Aorta (tissue), 5 donors: ENCODE measurements at regions not wholly inside any gene's neighbourhood (a gene's known extent, or its start where the extent isn't known, plus 50 kb on each side); places are given as distances from the start of the nearest gene placed in this dataset.

Experiments used
- ATAC-seq: fragments of 200-7000 bp; cut with Tn5 transposase; one replicate; pipeline ENCODE4 v1.9.1; 2022; ENCODE audit warnings: moderate library complexity; ENCODE audit not compliant: low FRiP score
- DNase-seq, 2 donors: peaks; one replicate each; pipeline ENCODE4 v3.0.0-alpha.2; 2020
- H3K27ac ChIP-seq, 2 donors: one replicate each; pipeline ENCODE4 v1.5.1; 2013; ENCODE audit warnings: low read length in 2 of 2, mild to moderate bottlenecking in 2 of 2, moderate library complexity in 2 of 2, control low read depth in 1 of 2, inconsistent platforms in 1 of 2, low read depth in 1 of 2
- H3K27me3 ChIP-seq, 2 donors: one replicate each; pipeline ENCODE4 v1.6.1; 2013; ENCODE audit warnings: control low read depth in 1 of 2, low read length in 1 of 2, mild to moderate bottlenecking in 1 of 2, moderate library complexity in 1 of 2; ENCODE audit not compliant: insufficient read depth in 2 of 2, control insufficient read depth in 1 of 2
- H3K36me3 ChIP-seq, 2 donors: one replicate each; pipeline ENCODE4 v1.6.1; 2013; ENCODE audit warnings: control low read depth in 1 of 2, low read length in 1 of 2, mild to moderate bottlenecking in 1 of 2; ENCODE audit not compliant: insufficient read depth in 2 of 2, control insufficient read depth in 1 of 2
- H3K4me1 ChIP-seq, 2 donors: one replicate each; pipeline ENCODE4 v1.6.1; 2013; ENCODE audit warnings: low read length in 2 of 2, control low read depth in 1 of 2, mild to moderate bottlenecking in 1 of 2, moderate library complexity in 1 of 2; ENCODE audit not compliant: insufficient read depth in 2 of 2, control insufficient read depth in 1 of 2
- H3K4me3 ChIP-seq, 2 donors: one replicate each; pipeline ENCODE4 v1.5.1; 2013; ENCODE audit warnings: low read length in 2 of 2, control low read depth in 1 of 2, mild to moderate bottlenecking in 1 of 2
- H3K9me3 ChIP-seq: one replicate; pipeline ENCODE4 v1.6.1; 2013; ENCODE audit warnings: mild to moderate bottlenecking, low read length; ENCODE audit not compliant: control insufficient read depth
- WGBS, 2 donors: extraction: QIAGEN DNeasy Blood & Tissue Kit; methylation state at CpG; one replicate each; pipeline ENCODE4 v1.1.7; 2013; 5-methylcytosine and 5-hydroxymethylcytosine counted together
- intact Hi-C, 2 donors: fragments of 100-400 bp; cut with DNase I; formaldehyde crosslinking; loops; one replicate each; pipeline versions ENCODE4 v1.14.2 to v1.15.0; 2022
- donor health status: healthy with polysubstance abuse.
- donor health status: Bipolar disorder and iron deficiency.
- donor health status: DM: no; HTN: no; CAD: no.
- donor health status: DM: no; HTN: no; CAD: no.
- donor health status: DM: yes; HTN: yes; CAD: no.

DNA sequence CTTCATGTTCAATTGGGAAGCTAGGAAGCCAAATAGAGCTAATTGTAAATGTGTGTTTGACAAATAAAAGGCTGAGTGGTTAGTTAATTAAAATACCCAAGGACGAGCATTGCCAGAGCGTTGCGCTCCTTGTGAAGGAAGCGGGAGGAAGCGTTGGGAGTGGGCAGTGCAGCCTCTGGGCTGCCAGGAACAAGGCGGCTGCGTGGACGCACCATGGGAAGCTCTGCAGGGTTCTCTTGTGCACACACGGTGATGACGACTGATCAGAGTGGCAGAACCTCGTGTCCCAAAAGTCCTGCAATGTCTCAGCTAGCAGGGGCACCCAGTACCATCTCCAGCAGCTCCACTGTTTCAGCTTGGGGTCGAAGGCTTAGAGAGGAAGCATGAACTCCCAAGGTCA is 546.6 kb upstream of the TMEM132C start:
- DNase-seq: no peak
- intact Hi-C loops: no loop called here
- Histone ChIP-seq H3K9me3 (no peaks in the 10 kb centered on the region), H3K27me3 (no peaks in the 10 kb centered on the region), H3K36me3 (no peaks in the 10 kb centered on the region), H3K27ac (no peak overlapping the region), H3K4me1 (no peaks in the 10 kb centered on the region), H3K4me3 (no peak overlapping the region)
- WGBS, 2 donors: 93 to 94% methylated on average over 12 of the region's 12 CpGs
- no peak for ATAC-seq

DNA sequence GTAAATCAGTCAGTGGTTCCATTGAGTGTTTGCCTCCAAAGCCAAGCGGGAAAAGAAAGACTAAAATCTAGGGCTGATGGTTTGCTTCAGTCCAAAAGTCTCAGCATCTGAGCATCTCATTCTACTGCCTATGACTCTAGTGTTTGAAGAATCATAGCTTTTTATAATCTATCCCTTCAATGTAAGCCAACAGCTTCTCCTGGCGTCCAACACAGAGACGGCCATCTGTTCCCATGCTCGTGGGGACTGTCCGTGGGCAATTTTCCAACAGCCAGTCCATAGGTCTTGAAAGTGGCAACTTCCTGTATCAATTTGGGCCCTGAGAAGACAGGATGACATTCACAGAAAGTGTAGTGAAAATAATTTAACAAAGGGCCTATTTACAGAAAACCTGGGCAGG is 544.4 kb upstream of the TMEM132C start:
- DNase-seq (no peak), ATAC-seq (no peak)
- no peak overlapping the region for H3K4me3 ChIP-seq
- no peaks in the 10 kb centered on the region for H3K9me3 ChIP-seq
- H3K27me3 ChIP-seq: no peaks in the 10 kb centered on the region
- H3K4me1 ChIP-seq: no peaks in the 10 kb centered on the region
- H3K36me3 ChIP-seq: no peaks in the 10 kb centered on the region
- WGBS, 2 donors: 83 to 87% methylated on average over 5 of the region's 5 CpGs
- intact Hi-C loops: no loop called here
- no peak overlapping the region for H3K27ac ChIP-seq

DNA sequence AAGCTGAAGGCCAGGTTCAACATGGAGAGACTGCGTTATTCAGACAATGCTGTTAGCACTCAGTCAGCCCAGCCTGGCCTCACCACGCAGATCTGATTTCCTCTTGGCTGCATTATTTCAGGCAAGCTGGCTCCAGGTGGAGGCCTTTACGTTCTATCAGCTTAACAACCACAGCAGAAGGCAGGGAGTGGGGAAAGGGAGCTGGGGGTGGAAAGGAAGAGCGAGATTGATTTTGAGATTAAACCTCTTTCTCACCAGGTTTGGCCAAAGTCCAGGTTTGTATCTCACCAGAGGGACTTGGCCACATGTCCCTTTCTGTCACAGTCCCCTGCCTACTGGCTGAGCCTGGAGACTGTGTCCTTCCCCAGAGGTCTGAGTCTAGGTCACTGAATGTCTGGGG is 543.7 kb upstream of the TMEM132C start:
- Histone ChIP-seq H3K9me3 (no peaks in the 10 kb centered on the region), H3K4me3 (no peak overlapping the region), H3K27me3 (no peaks in the 10 kb centered on the region), H3K27ac (no peak overlapping the region), H3K36me3 (no peaks in the 10 kb centered on the region), H3K4me1 (no peaks in the 10 kb centered on the region)
- intact Hi-C loops: no loop called here
- no peak for ATAC-seq
- WGBS, 2 donors: 74 to 77% methylated on average over 4 of the region's 4 CpGs
- no peak for DNase-seq

DNA sequence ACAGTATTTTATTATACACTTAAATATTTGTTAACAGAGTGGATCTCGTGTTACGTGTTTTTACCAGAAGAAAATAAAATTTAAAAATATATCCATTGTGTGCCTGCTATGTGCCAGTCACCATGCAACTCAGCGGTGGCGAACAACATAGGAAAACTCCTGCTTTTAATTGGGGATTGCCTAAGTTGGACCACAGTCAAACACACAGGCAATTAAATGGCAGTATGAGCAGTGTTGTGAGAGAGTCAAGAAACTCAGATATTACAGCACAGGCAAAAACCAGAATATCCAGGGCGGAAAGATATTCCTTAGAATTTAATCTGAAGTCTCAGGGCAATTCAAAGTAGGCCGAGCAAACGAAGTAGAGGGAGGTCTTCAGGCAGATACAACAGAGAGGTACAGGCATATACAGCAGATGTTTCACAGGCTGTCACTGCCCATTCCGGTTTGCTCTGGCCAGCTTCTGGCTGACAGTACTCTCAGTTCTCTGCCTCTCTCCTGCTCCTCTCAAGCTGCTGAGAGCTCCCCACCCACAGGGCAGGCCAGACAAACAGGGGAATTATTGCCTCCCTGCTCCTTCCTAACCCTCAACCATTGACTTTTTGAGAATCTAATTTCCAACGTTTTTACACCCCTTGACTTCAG is 540.2 kb upstream of the TMEM132C start:
- Histone ChIP-seq H3K27me3 (no peaks in the 10 kb centered on the region), H3K4me3 (no peak overlapping the region), H3K9me3 (no peaks in the 10 kb centered on the region), H3K36me3 (no peaks in the 10 kb centered on the region), H3K4me1 (no peaks in the 10 kb centered on the region), H3K27ac (no peak overlapping the region)
- 78 to 82% methylated on average over 9 of the region's 9 CpGs for WGBS, 2 donors
- ATAC-seq (no peak), DNase-seq (no peak)
- intact Hi-C loops: no loop called here

DNA sequence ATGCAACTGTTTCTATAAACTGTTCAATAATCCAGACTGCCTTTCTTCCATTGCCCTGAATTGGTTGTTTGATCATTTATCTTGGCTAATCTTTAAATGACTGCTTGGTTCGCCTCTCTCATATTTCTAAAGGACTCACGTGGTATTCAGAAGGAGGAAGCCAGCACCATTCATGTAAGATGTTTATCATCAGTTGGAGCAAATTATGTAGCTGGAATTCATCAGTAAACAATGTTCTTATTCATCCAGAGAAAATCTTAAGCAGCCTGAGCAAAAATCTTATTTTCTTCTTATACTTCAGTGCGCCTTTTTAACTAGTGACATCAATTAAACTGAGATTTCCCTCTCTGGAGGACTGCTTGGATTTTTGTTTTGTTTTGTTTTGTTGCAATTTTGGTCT is 538.7 kb upstream of the TMEM132C start:
- intact Hi-C loops: no loop called here
- Histone ChIP-seq H3K27ac (no peak overlapping the region), H3K4me1 (no peaks in the 10 kb centered on the region), H3K9me3 (no peaks in the 10 kb centered on the region), H3K36me3 (no peaks in the 10 kb centered on the region), H3K27me3 (no peaks in the 10 kb centered on the region), H3K4me3 (no peak overlapping the region)
- no peak for ATAC-seq
- DNase-seq: no peak
- WGBS, 2 donors: 74 to 82% methylated on average over 3 of the region's 3 CpGs

DNA sequence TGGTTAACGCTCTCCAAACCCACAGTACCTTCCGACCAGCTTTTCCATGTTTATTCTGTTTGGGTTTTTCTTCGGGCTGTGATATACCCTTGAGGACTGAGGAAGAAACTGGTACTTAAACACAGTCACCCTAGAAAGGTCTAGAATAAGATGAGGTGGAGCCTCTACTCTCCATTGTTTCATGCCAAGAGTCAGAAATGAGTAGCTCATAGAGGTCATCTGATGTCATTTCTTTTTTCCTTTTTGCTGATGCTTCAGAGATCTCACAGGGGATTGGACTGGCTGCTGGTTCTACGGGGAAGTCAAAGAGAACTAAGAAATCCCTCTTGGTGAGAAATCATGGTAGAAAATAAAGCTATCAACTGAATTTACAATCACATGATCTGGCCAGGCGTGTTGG is 538.2 kb upstream of the TMEM132C start:
- intact Hi-C loops: no loop called here
- no peak for DNase-seq
- Histone ChIP-seq H3K27ac (no peak overlapping the region), H3K4me1 (no peaks in the 10 kb centered on the region), H3K36me3 (no peaks in the 10 kb centered on the region), H3K9me3 (no peaks in the 10 kb centered on the region), H3K27me3 (no peaks in the 10 kb centered on the region), H3K4me3 (no peak overlapping the region)
- no peak for ATAC-seq
- WGBS, 2 donors: 88 to 92% methylated on average over 5 of the region's 5 CpGs

DNA sequence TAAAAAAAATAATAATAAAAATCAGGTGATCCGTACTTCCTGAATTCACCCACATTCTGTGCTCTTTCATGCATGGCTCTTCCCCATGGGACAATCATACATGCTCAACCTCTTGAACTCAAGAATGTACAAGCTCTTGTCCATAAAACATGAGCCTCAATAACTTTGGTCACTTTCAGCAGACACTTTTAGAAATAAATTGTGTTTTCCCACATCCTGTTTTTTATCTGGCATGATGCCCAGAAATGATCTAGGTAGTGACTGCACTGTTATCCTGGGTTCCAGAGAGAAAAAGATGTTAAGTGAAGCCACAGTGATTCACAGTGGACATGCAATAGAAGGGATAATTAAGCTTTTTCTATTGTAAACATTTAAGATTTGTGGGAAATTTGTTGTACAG is 537.6 kb upstream of the TMEM132C start:
- Histone ChIP-seq H3K9me3 (no peaks in the 10 kb centered on the region), H3K4me3 (no peak overlapping the region), H3K4me1 (no peaks in the 10 kb centered on the region), H3K27me3 (no peaks in the 10 kb centered on the region), H3K36me3 (no peaks in the 10 kb centered on the region), H3K27ac (no peak overlapping the region)
- intact Hi-C loops: no loop called here
- DNase-seq (no peak), ATAC-seq (no peak)
- 39 to 54% methylated on average over 1 of the region's 1 CpG for WGBS, 2 donors

DNA sequence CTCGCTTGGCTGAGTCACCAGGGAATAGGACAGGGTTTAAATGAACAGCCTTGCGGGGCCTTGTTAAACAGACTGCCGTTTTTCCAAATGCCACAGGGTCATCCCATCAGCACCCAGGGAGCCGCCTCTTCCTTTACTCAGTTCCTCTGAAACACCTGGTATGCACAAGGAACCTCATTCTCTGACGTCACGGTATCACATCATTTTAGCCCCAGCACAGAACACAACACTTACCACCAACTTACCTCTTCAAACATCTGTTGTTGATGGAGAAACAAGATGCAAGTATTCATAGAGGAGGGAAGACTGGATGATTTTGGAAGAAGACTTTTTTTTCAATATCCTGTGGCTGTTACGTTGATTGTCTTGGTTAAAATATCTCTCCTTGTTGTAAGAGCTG is 535.3 kb upstream of the TMEM132C start:
- no peak for ATAC-seq
- H3K4me1 ChIP-seq: no peaks in the 10 kb centered on the region
- no peaks in the 10 kb centered on the region for H3K27me3 ChIP-seq
- no peak for DNase-seq
- no peaks in the 10 kb centered on the region for H3K36me3 ChIP-seq
- H3K27ac ChIP-seq: no peak overlapping the region
- no peaks in the 10 kb centered on the region for H3K9me3 ChIP-seq
- WGBS, 2 donors: 50 to 56% methylated on average over 7 of the region's 7 CpGs
- no peak overlapping the region for H3K4me3 ChIP-seq
- intact Hi-C loops: no loop called here

DNA sequence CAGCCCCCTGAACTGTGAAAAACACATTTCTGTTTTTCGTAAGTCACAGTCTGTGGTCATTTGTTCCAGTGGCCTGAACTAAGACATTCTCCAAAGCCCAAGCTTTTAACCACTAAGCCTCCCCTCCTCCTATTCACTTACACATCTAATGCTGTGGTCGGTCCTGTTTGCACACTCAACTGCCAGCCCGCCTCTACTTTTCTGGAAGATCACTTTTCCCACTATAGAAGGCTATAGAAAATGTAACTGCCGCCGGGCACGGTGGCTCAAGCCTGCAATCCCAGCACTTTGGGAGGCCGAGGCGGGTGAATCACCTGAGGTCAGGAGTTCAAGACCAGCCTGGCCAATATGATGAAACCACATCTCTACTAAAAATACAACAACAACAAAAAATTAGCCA is 524.7 kb upstream of the TMEM132C start:
- H3K9me3 ChIP-seq: no peaks in the 10 kb centered on the region
- DNase-seq (no peak), ATAC-seq (no peak)
- H3K27ac ChIP-seq: no peak overlapping the region
- H3K27me3 ChIP-seq: no peaks in the 10 kb centered on the region
- no peaks in the 10 kb centered on the region for H3K36me3 ChIP-seq
- intact Hi-C loops: no loop called here
- 90 to 94% methylated on average over 8 of the region's 8 CpGs for WGBS, 2 donors
- no peak overlapping the region for H3K4me3 ChIP-seq
- H3K4me1 ChIP-seq: no peaks in the 10 kb centered on the region
